Bone marrow (tissue), 2 donors: ENCODE measurements at regions not wholly inside any gene's neighbourhood (a gene's known extent, or its start where the extent isn't known, plus 50 kb on each side); places are given as distances from the start of the nearest gene placed in this dataset.
"Not testable (repeated sequence)": the region's sequence is repeated elsewhere in the genome, so short reads cannot be mapped to it uniquely, and the experiment has no call there.

Experiments used
- DNase-seq, 2 donors: peaks; one replicate each; lab custom pipeline; 2025; lab: John Stamatoyannopoulos, UW

- DNase-seq = no peak
Measured at GRCh38 chr4:127403471-127404084, 229.2 kb upstream of the INTU start.

DNA sequence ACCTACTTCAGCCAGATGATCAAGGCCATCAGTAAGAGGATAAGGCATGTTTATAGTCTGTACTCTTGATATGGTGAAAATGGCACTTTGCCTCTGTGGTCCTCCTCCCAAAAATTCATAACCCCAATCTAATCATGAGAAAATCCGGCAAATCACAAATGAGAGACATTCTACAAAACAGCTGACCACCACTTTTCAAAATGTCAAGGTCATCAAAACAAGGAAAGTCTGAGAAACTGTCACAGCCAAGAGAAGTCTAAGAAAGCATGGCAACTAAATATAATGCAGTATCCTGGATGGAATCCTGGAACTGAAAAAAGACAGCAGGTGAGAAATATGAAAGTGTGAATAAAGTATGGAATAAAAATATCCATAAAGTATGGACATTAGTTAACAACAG lies 226.6 kb upstream of the INTU start:
- DNase-seq = no peak

DNA sequence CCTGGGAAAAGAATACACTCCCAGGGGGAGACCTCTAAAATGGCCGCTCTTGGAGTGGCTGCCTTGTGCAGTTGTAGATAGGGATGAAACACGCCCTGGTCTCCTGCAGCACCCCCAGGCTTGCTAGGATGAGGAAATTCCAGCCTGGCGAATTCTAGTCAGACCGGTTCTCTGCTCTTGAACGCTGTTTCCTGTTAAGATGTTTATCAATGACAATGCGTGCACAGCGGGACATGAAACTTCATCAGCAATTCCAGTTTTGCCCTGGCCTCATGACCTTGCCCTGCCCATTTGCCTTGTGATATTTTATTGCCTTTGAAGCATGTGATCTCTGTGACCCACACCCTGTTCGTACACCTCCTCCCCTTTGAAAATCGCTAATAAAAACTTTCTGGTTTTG lies 225.2 kb upstream of the INTU start:
- not testable (repeated sequence) for DNase-seq

- DNase-seq = no peak
Measured at GRCh38 chr4:127410201-127410600, 222.6 kb upstream of the INTU start.

GRCh38 chr4:127410644-127411043 lies 222.1 kb upstream of the INTU start:
- DNase-seq = no peak

GRCh38 chr4:127414951-127415606 lies 217.7 kb upstream of the INTU start:
- no peak for DNase-seq

DNA sequence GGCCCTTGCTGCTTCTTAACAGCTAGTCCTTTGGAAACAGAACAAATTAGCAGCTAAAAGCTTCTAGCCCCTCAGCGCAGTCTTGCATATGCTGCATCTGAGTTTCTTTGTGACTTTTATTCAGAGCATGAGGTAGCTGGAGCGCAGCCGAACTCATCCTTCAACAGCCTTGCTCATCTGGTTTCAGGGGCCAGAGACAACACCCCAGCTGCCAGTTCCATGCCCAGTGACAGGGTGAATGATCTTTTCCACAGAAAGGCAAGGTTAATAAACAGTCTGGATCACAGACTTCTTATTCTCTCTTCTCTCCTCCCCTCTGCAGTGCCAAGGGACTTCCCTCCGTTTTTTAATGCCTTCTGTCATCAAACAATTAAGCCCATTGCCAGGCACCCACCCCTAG lies 216.6 kb upstream of the INTU start:
- DNase-seq = no peak

DNA sequence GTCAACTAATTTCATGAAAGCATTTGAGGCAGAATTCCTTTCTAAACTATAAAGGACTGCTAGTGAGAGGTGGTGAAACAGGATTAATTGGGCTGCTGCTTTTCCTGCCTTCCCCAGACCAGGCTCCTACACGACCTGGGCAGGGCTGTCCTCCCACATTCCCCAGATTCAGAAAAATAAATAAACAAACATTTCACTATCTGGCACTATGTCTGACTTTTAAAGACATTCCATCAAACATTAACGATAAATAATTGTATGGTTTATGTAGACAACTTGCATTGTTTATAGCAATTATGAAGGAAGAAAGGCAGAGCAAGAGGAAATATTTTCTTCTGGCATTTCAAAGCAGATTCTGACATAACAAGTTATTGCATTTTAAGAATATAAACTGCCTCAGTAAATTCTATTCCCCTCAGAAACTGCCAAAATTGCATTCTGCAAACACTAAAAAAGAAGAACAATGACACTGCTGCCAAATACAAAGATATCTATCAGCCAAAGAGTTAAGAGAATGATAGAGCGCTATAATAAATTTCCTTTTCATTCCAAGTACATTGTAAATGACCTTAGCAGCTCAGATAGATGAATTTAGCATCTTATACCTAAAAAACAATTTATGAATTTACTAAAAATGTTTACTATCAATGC lies 214.7 kb upstream of the INTU start:
- DNase-seq = no peak

DNA sequence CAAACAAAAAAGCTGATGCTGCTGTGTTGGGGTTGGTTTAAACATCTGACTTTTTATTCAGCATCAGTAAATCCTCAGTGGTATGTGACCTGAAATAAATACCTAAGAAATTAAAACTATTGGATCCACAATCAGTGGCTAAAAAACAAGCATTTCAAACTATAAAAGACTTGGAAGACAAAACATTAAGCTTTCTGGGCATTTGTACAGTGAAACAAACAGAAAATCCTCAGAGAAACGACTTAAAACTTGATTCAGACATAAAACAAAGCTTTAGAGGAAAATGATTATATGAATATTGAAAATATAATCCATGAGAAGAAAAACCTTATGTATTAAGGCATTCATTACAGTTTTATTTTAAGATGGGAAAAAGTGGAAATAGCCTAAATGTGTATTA lies 213.3 kb upstream of the INTU start:
- DNase-seq = no peak

DNA sequence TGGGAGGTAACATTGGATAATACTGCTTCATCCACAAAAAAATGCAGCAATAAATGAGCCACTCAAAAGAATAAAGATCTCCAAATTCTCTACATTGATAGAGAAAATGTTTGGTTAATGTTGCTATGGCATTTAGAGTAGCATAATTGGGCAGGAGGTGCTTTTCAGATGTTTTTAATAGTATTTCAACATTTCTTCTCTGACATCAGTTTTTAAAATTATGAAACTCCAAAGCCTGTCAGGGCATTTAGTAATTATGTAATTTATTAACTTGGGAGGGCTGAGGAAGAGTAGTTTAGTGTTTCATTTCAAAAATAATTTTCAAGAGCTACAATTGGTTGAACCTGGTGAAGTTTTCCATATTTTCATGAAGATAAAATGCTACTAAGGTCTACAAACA lies 211.3 kb upstream of the INTU start:
- DNase-seq = no peak

- no peak for DNase-seq
Measured at GRCh38 chr4:127425202-127425845, 207.4 kb upstream of the INTU start.

DNA sequence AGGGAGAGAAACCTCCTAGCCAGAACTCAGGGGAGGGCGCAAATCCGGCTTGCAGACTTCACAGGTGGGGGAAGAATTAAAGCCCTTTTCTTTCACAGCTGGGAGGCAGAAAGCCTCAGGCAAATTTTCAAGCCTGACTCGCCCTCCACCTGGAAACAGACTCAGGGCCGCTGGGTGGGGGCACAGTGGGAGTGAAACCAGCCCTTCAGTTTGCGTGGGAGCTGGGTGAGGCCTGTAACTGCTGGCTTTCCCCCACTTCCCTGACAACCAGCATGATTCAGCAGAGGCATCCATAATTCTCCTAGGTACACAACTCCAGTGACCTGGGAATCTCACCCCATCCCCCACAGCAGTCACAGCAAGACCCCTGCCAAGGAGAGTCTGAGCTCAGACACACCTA lies 206.9 kb upstream of the INTU start:
- DNase-seq = no peak

DNA sequence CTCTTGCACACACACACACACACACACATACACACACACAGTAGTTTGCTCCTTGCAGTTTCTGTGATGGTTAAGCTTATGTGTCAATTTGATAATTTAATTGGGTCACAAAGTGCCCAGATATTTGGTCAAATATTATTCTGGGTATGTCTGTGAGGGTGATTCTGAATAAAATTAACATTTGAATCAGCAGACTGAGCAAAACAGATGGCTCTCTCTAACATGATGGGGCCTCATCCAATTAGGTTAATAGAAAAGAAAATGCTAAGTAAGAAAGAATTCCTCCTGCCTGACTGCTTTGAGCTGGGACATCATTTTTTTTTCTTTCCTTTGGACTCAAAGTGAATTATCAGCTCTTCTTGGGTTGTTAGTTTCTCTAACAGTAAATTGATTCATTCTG lies 191.2 kb upstream of the INTU start:
- no peak for DNase-seq

DNA sequence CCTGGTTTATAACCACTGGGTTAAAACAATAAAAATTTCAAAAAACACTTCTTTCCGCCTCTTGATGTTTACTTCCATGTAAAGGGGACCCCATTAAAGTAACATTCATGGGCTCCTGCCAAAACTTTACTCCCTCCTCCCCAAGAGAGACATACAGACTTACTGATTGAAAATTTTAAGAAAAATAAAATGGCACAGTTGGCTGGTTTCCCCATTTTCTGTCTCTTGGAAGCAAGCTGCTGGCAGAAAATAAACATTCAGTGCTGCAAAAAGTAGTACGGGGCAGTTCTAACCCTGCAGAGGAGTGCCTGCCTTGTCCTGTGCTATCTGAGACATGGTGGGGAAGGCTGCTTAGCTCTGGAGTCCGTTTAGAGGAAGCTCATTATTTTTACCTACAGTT lies 187.3 kb upstream of the INTU start:
- no peak for DNase-seq

DNA sequence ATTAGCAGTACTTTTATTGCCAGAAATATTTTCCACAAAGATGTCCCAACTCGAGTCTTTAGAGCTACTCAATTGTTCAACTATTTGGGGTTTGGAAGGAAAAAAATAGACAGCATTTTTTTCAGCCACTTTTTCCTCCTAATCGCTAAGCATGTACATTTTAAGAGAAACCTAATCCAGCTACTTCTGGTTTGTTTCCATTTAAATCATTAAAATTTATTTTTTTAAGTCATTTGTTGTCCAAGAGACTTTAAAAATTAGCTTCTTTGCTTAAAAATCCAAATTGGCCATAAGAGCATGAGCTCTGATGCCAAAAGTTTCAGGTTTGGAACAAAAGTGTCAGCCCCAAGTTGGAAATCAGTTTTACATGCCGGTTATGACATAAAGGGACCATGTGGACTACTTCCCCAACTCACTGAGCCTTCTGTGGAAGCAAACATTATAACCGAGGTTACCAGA lies 186.3 kb upstream of the INTU start:
- DNase-seq = no peak

GRCh38 chr4:127448986-127449385 lies 183.8 kb upstream of the INTU start:
- no peak for DNase-seq

- no peak for DNase-seq
Measured at GRCh38 chr4:127449449-127449848, 183.3 kb upstream of the INTU start.

DNA sequence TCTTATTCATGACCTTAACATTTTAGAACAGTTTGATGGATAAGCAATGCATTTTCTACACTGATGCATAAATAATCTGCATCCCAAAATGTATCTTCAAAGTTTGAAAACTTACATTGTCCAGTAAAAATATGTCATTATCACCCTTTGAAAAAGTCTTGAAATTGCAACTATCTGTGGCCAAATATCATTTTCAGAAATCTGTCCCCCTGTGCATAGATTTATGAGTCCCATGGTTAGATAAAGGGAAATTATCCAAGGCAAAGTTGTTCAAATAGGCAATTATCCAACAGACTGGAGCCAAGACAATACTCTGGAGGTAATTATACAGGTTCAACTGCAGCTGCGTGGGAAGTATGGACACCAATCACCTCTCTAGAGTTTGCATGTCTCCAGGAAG lies 182.5 kb upstream of the INTU start:
- no peak for DNase-seq

DNA sequence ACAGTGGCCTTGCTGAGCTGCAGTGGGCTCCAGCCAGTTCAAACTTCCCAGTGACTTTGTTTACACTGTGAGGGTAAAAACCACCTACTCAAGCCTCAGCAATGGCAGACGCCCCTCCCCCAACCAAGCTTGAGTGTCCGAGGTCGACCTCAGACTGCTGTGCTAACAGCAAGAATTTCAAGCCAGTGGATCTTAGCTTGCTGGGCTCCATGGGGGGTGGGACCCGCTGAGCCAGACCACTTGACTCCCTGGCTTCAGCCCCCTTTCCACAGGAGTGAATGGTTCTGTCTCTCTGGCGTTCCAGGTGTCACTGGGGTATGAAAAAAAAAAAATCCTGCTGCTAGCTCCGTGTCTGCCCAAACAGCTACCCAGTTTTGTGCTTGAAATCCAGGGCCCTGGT lies 168.9 kb upstream of the INTU start:
- no peak for DNase-seq

DNA sequence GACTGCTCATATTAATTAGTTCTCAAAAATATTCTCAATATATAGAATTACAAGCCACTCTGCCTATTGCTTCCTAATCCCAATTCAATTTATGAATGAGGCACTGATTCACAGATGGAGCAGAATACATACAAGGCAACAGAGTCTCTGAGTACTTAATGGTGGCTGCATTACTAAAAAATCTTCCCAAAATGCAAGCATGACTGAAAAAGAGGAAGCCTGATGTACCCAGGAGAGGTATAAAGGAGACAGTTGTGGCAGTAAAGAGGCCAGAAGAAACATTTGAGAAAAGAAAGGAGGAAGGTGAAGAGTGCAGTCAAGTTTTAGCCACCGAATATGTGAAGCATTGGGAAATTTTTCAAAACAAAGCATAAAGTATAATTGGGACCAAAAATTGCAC lies 163.2 kb upstream of the INTU start:
- DNase-seq = no peak

GRCh38 chr4:127469959-127470809 lies 162.6 kb upstream of the INTU start:
- no peak for DNase-seq

- not testable (repeated sequence) for DNase-seq
Measured at GRCh38 chr4:127478271-127478670, 154.5 kb upstream of the INTU start.
